GM23338 (cell line): ENCODE measurements at regions not wholly inside any gene's neighbourhood (a gene's known extent, or its start where the extent isn't known, plus 50 kb on each side); places are given as distances from the start of the nearest gene placed in this dataset.

Experiments
- ATAC-seq: fragments of 200-7000 bp; cut with Tn5 transposase; 3 replicates; pipeline ENCODE4 v1.9.1; 2020
- DNase-seq: peaks from one replicate; pipeline ENCODE4 v3.0.0-alpha.2; 2015; ENCODE audit warnings: low spot score
- H2AFZ ChIP-seq: fragments of 200-600 bp; sonication (generic); 2 replicates; pipeline ENCODE4 v1.8.0; 2016; ENCODE audit warnings: antibody characterized with exemption, mild to moderate bottlenecking, moderate library complexity
- H3F3A ChIP-seq: fragments of 200-600 bp; sonication (generic); replicated peaks from 2 replicates; pipeline ENCODE4 v1.8.0; 2017; ENCODE audit warnings: antibody characterized with exemption, mixed run types, low read depth
- H3K27ac ChIP-seq: fragments of 200-600 bp; sonication (generic); 2 replicates; pipeline ENCODE4 v1.6.1; 2016; ENCODE audit warnings: low read depth
- H3K27me3 ChIP-seq: fragments of 200-600 bp; sonication (generic); 2 replicates; pipeline ENCODE4 v1.8.0; 2016; ENCODE audit warnings: mild to moderate bottlenecking, mixed run types, moderate library complexity; ENCODE audit not compliant: insufficient read depth
- H3K36me3 ChIP-seq: fragments of 200-600 bp; sonication (generic); 2 replicates; pipeline ENCODE4 v1.8.0; 2016; ENCODE audit warnings: mild to moderate bottlenecking; ENCODE audit not compliant: insufficient read depth
- H3K4me1 ChIP-seq: fragments of 200-600 bp; sonication (generic); 2 replicates; pipeline ENCODE4 v1.8.0; 2016; ENCODE audit warnings: mild to moderate bottlenecking, moderate library complexity; ENCODE audit not compliant: insufficient read depth
- H3K4me2 ChIP-seq: fragments of 200-600 bp; sonication (generic); 2 replicates; pipeline ENCODE4 v1.7.1; 2017; ENCODE audit warnings: mixed run types
- H3K4me3 ChIP-seq: fragments of 200-600 bp; sonication (generic); 2 replicates; pipeline ENCODE4 v1.6.1; 2016; ENCODE audit warnings: mixed run types
- H3K79me2 ChIP-seq: fragments of 200-600 bp; sonication (generic); replicated peaks from 2 replicates; pipeline ENCODE4 v1.8.0; 2017; ENCODE audit warnings: mild to moderate bottlenecking; ENCODE audit not compliant: insufficient read depth
- H3K9me2 ChIP-seq: fragments of 200-600 bp; sonication (generic); 2 replicates; pipeline ENCODE4 v1.8.0; 2017; ENCODE audit not compliant: insufficient read depth
- H4K20me1 ChIP-seq: fragments of 200-600 bp; sonication (generic); replicated peaks from 2 replicates; pipeline ENCODE4 v1.8.0; 2017; ENCODE audit warnings: mild to moderate bottlenecking; ENCODE audit not compliant: insufficient read depth
- H3K27ac Mint-ChIP-seq: 2 replicates; pipeline ENCODE4 v1.8.0; 2020; ENCODE audit warnings: inconsistent platforms, mild to moderate bottlenecking, moderate library complexity, mixed read lengths
- H3K27me3 Mint-ChIP-seq: 3 replicates; pipeline ENCODE4 v1.8.0; 2022; ENCODE audit warnings: low read depth, mild to moderate bottlenecking, moderate library complexity, mixed read lengths, inconsistent platforms; ENCODE audit not compliant: insufficient read depth, poor library complexity
- H3K36me3 Mint-ChIP-seq: 3 replicates; pipeline ENCODE4 v1.8.0; 2021; ENCODE audit warnings: low read depth, mild to moderate bottlenecking, inconsistent platforms, moderate library complexity, mixed read lengths
- H3K4me1 Mint-ChIP-seq: 3 replicates; pipeline ENCODE4 v1.8.0; 2020; ENCODE audit warnings: mild to moderate bottlenecking, inconsistent platforms, mixed read lengths
- H3K4me3 Mint-ChIP-seq: 3 replicates; pipeline ENCODE4 v1.8.0; 2021; ENCODE audit warnings: moderate library complexity, mild to moderate bottlenecking, inconsistent platforms, mixed read lengths
- H3K9me3 Mint-ChIP-seq: 3 replicates; pipeline ENCODE4 v1.8.0; 2020; ENCODE audit warnings: moderate library complexity, mild to moderate bottlenecking, inconsistent platforms, mixed read lengths
- CREB1 ChIP-seq: fragments of 250-450 bp; sonication (Bioruptor Pico); IDR thresholded peaks from 2 replicates; pipeline ENCODE4 v1.5.0; 2020; ENCODE audit warnings: low read depth, mild to moderate bottlenecking, moderate library complexity
- CTCF ChIP-seq, 2 experiments: fragments of 200-600 bp in 1 of 2; sonication (generic) in 1 of 2; conservative IDR thresholded peaks; 2 replicates each; pipeline versions ENCODE4 v1.5.1 to v1.6.1; 2016 to 2017; ENCODE audit warnings: antibody characterized with exemption in 2 of 2, low read depth in 2 of 2, mild to moderate bottlenecking in 2 of 2, moderate library complexity in 1 of 2
- ETS1 ChIP-seq: IDR thresholded peaks from 2 replicates; pipeline ENCODE4 v1.6.1; 2016; ENCODE audit warnings: antibody characterized with exemption
- EZH2 ChIP-seq: fragments of 200-600 bp; sonication (generic); IDR thresholded peaks from one replicate; pipeline ENCODE4 v1.8.0; 2017; ENCODE audit warnings: antibody characterized with exemption, mild to moderate bottlenecking, low read depth; ENCODE audit not compliant: unreplicated experiment
- EZH2phosphoT487 ChIP-seq: fragments of 200-600 bp; sonication (generic); IDR thresholded peaks from one replicate; pipeline ENCODE4 v1.8.1; 2018; ENCODE audit warnings: antibody characterized with exemption; ENCODE audit not compliant: unreplicated experiment
- JUNB ChIP-seq: IDR thresholded peaks from one replicate; pipeline ENCODE4 v1.6.1; 2016; ENCODE audit warnings: antibody characterized with exemption; ENCODE audit not compliant: unreplicated experiment
- NANOG ChIP-seq: IDR thresholded peaks from 2 replicates; pipeline ENCODE4 v1.6.1; 2016; ENCODE audit warnings: antibody characterized with exemption, borderline replicate concordance
- POLR2AphosphoS5 ChIP-seq: IDR thresholded peaks from 2 replicates; pipeline ENCODE4 v1.6.1; 2016; ENCODE audit warnings: antibody characterized with exemption, low read depth
- REST ChIP-seq: IDR thresholded peaks from one replicate; pipeline ENCODE4 v1.6.1; 2018; ENCODE audit warnings: antibody characterized with exemption; ENCODE audit not compliant: unreplicated experiment
- STAT1 ChIP-seq: IDR thresholded peaks from one replicate; pipeline ENCODE4 v1.6.1; 2016; ENCODE audit warnings: antibody characterized with exemption; ENCODE audit not compliant: unreplicated experiment
- ZNF114 ChIP-seq: fragments of 250-450 bp; sonication (Bioruptor Pico); IDR thresholded peaks from 2 replicates; pipeline ENCODE4 v1.5.0; 2020; ENCODE audit warnings: mild to moderate bottlenecking, moderate library complexity
- ZNF331 ChIP-seq: fragments of 250-450 bp; sonication (Bioruptor Pico); IDR thresholded peaks from 2 replicates; pipeline ENCODE4 v1.5.0; 2020; ENCODE audit warnings: low read depth, mild to moderate bottlenecking, moderate library complexity
- ZNF462 ChIP-seq: fragments of 250-450 bp; sonication (Bioruptor Pico); IDR thresholded peaks from 2 replicates; pipeline ENCODE4 v1.5.0; 2020; ENCODE audit warnings: mild to moderate bottlenecking, moderate library complexity

GRCh38 chr20:16189371-16189770, 383.9 kb downstream of the KIF16B start:
- no peak for TF ChIP-seq CTCF (conservative IDR thresholded peaks at IDR 0.05; ENCODE audit: low read depth in 2 of 2)
- no peak for TF ChIP-seq ETS1
- no peak for TF ChIP-seq ZNF331 (CRISPR knock-in tag)
- TF ChIP-seq JUNB: no peak
- TF ChIP-seq EZH2phosphoT487: no peak
- TF ChIP-seq CREB1 (CRISPR knock-in tag): no peak
- TF ChIP-seq REST: no peak
- TF ChIP-seq EZH2: no peak
- no peak for TF ChIP-seq STAT1
- TF ChIP-seq ZNF114: no peak
- TF ChIP-seq ZNF462 (CRISPR knock-in tag): no peak
- TF ChIP-seq POLR2AphosphoS5: no peak
- no peak for TF ChIP-seq NANOG
- Mint-ChIP-seq H3K4me1 (peaks cover 6% of the 10 kb centered on the region), H3K9me3 (no peaks in the 10 kb centered on the region), H3K27ac (no peak overlapping the region), H3K36me3 (peaks cover 4% of the 10 kb centered on the region; the same call in 1 of the 3 replicates), H3K4me3 (no peak overlapping the region), H3K27me3 (no peaks in the 10 kb centered on the region)
- Histone ChIP-seq H3K27ac (no peak overlapping the region), H3K4me2 (no peak overlapping the region), H3K36me3 (no peaks in the 10 kb centered on the region), H3K79me2 (no peaks in the 10 kb centered on the region), H3K27me3 (no peaks in the 10 kb centered on the region), H3K9me2 (peaks cover 8% of the 10 kb centered on the region), H2AFZ (no peak overlapping the region), H3F3A (no peaks in the 10 kb centered on the region), H3K4me3 (no peak overlapping the region), H4K20me1 (no peaks in the 10 kb centered on the region), H3K4me1 (no peaks in the 10 kb centered on the region)
- DNase-seq (no peak), ATAC-seq (no peak)
